C4-2B (cell line): ENCODE measurements at regions not wholly inside any gene's neighbourhood (a gene's known extent, or its start where the extent isn't known, plus 50 kb on each side); places are given as distances from the start of the nearest gene placed in this dataset.
A peak's percentile ranks its signal among the peaks of the same experiment; 100 is the strongest.

Source experiments
- CTCF ChIP-seq: fragments of 450-650 bp; conservative IDR thresholded peaks from 2 replicates; pipeline ENCODE4 v1.5.1; 2017; ENCODE audit warnings: mild to moderate bottlenecking
- ZFX ChIP-seq: fragments of 450-650 bp; IDR thresholded peaks from 2 replicates; pipeline ENCODE4 v1.6.1; 2017

- TF ChIP-seq CTCF (0 out of 2 replicates have a peak, but pooled peaks have one; percentile 9), ZFX (no peak)
Observed at GRCh38 chr2:53018825-53019425, 748.7 kb upstream of the CHAC2 start.
